ENCODE measurements at regions not wholly inside any gene's neighbourhood (a gene's known extent, or its start where the extent isn't known, plus 50 kb on each side); places are given as distances from the start of the nearest gene placed in this dataset.

DNA sequence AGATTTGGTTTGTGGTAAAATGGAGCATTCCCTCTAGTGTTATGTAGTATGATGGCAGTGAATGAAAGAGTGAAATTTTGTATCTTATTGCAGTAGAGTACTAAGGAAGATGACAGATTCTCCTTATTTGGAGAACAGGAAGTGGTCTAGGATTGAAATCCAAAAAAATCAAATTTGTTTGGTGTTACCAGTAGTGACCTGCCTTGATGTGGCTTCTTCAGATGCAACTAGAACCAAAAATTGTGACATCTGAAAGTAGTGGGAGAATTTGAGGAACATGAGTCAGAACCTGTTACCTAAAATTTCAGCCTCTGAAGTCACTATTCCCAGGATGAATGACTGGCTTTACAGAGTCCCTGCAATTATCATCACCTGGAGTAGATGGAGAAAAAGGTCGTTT, 165.9 kb downstream of the KLF5 start:
- no peak for DNase-seq

DNA sequence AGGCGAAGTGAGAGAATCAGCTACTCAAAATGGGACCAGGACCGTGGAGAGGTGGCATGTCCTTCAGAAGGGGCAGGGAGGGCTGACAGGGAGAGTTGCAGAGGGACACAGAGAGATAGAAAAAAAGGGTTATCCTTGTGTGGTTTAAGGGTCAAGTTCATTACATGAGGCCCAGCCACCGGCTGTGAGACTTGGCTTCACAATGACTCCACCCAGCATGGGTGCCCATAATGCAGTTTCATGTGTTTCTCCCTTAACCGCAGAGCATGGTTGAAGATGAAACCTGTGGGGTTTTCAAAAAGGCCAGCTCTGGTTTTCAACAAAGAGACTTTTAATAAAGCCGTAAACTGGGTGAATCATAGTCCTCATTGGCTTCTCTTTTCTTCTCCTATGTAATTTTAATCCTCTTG, 164.6 kb downstream of the KLF5 start:
- no peak for DNase-seq

DNA sequence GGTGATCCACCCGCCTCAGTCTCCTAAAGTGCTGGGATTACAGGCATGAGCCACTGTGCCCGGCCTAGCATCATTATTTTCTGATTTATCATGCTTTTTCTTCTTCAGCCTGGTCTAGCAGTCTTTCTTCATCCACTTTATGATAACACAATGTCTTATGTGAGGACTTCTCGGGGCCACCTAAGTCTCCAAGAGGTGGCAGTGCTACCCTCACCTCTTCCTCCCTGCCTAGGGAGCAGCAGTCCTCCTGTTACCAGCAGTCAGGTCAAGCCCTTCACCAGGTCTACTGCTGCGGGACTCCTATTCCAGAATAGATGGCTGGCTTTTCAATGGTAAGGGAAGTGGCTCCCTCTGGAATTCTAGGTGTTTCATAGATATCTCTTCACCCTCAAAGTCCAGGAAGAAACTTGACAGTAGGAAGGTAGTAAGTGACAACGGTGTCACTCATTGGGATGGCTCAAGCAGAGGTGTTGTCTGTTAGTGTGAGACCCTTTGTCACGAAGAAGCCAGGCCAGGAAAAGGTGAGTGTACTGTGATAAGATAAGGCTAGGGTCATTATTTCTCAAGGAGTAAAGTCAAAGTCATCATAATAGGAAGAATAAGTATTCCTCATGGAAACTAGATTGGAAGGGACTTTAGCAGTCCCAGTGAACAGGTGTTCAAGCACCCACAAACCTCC, 164.0 kb downstream of the KLF5 start:
- no peak for DNase-seq

DNA sequence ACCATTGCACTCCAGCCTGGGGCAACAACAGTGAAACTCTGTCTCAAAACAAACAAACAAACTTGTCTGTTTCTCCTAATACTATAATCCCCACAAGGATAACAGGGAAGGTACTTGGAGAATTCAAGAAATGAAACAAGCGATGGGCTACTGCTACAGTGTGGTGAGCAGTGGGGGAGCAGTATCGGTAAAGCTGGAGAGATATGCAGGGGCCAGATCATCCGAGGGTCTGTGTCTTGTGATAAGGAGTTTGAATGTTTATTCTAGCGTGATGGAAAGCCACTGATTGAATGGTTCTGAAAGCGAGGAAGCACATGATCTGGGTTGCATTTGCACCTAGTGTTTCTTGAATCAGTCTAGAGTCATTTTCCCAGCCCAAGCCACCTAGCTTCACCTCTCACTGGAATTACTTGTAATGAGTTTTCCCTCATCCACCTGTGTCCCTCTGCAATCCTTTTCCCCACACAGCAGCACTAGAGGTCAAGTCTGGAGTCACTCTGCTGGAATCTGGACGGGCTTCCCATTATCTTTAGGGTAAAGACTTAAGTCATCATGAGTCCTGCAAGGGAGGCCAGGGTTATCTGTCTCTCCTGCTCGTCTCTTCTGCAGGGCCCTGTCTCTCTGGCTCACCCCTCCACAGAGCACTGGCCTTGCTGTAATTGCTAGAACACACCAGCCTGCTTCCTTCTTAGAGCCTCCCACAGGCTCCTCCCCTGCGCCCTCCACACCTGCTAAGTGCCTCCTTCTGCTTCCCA, 162.3 kb downstream of the KLF5 start:
- no peak for DNase-seq

DNA sequence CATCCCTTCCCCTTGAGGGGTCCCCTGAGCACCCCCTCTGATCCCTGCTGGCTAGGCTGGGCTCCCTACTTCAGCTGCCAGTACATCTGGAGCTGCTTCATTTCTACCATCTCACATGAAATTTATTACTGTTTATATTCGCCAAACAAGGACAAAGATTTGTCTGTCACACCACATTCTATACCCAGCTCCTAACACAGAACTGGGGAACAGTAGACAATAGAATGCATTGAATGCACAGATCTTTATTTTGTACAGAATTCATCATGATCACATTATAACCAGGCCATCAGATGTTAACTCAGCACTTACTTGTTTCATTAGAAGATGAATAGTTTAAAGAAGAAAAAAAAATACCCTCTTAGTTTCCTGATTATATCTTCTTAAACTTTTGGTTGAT, 159.4 kb downstream of the KLF5 start:
- no peak for DNase-seq

DNA sequence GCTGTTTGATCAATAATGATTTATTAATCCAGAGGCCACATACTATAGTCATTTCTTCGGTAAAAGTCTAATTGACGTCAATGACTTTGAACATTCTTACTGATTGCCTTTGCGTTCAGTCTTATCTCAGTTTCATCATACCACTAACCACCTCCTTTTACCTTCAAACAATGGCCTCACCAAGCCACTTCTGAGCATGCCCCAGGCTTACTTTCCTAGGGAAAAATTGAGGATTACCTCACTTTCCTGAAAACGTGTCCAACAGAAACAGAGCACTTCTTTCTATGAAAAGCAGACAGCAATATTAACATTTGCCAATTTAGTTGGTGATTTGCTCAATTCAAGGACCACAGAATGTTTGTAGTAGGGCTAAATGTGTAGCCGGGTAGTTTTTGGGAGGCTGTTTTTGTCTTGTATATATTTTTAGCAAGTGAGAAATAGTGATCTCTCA, 157.6 kb downstream of the KLF5 start:
- no peak for DNase-seq

DNA sequence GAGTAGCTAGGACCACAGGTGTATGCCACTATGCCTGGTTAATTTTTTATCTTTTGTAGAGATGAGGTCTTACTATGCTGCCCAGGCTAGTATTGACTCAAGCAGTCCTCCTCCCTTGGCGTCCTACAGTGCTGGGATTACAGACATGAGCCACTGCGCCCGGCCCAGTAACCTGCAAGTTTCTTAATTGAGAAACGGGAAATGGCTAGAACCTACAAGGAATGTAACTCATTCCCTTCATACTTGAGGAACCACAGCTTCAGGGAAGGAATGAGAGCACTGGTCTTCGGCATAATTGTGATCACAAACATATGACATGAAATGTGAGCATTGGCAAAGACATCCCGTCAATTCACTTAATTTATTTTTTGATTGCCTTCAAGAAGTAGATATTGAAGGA, 157.0 kb downstream of the KLF5 start:
- no peak for DNase-seq

DNA sequence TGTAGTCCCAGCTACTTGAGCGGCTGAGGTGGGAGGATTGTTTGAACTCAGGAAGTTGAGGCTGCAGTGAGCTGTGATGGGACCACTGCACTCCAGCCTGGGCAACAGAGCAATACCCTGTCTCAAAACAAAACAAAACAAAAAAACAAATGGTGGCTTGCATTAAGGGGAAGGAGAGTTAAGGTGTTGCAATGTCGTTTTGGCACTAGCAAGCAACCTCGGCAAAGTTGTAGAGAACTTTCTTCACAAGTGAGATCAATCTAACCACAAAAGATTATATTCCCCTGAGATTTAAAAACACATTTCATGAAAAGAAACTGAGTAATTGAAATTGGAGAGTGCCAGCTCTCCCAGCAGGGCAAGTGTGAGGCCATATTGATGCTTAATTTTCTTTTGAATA, 153.7 kb downstream of the KLF5 start:
- no peak for DNase-seq

DNA sequence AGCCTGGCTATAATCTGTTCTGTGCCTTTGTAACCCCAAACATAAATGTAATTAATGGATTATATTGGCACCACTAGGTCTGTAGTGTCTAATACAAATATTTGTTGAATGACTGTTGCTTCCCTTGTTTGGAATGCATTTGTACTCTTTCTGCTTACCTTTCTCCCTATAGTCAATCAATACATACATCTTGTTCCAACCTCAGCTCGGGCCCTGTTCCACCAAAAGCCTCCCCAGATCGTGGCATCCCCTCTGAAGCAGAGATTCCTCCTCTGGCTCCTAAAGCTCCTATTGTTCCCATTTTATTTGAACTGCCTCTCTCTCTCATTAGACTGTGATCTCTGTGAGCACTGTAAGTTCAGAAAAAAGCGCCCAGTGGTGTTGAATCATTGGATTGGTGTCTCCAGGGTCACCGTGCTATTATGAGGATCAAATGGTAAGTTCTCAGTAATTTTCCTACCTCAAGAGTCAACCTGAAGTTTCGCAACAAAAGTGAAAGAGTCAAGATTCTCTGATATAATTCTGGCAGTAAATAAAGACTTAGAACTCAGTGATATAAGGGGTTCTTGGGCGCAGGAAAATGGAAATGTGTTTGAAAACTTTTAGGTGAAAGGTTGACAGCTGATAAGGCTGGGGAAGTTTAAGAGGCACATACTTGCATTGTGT, 151.5 kb downstream of the KLF5 start:
- DNase-seq, result no peak

DNA sequence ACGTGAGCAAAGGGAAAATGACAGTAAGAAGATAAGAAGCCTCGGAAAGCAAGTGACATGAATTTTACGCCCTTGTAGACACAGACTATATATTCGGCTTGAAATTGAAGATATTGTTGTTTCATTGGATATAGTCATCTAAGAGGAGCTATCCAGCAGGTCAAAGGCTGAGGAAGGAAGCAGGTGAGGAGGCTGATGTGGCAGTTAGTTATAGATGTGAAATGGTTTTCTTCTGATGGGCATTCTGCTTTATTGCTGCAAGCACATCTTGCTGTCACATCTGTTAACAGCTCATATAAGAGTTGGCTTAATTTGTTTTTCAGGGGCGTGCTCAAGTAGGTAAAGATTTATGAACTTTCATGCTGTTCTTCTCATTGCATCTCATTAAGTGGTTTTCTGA, 146.1 kb downstream of the KLF5 start:
- no peak for DNase-seq

DNA sequence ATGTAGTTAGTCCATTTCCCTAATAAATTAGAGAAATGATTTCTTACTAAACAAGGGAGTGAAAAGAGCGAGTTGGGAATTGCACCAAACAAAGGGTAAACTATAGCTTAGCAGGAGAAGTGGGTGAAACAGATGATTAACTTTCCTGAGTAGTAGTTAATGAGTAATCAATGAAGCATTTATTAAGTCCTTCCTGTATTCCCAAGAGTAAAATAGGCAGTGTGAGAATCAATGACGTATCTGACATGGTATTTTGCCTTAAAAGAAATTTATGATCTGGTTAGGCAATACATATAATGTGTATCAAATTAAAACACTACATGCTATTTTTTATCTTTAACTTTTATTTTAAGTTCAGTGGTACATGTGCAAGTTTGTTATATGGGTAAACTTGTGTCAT, 142.8 kb downstream of the KLF5 start:
- DNase-seq, result no peak

DNA sequence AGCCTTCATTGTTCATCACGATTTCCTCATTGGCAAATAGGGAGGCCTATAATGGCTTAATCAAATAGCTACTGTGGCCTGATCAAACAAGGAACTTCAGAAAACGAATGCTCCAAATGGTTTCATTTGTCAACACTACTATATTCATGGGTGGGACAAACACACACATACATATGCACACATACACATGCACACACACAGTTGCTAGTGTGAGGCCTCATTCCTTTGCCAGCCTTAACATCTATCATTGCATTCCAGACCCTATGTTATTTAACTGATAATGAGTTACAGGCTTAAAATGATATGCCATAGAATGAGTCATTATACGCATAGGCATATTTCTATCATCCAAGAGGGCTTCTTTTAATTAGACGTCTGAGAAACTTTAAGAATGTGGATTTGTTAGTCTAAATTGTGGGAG, 140.2 kb downstream of the KLF5 start:
- DNase-seq, result peak in 1 of 2 experiments; percentile 7

DNA sequence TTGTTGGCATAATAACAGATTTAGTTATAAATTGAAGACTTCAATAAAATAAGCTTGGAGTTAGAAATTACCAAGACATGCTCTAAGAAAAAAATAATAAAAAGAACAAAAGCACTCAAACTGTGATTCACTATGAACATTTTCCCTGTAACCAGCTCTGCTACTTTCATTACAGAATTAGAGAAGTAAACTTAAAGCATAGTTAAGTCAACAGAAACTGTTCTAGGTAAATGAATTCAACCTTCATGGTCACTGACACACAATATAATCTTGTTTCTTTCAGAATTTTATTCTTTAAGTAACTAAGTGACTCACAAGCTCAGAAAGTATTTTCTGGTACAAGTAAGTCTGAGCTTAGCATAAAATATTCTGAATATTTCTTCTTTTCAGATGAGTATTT, 136.3 kb downstream of the KLF5 start:
- DNase-seq, result peak in 1 of 2 experiments; percentile 12

DNA sequence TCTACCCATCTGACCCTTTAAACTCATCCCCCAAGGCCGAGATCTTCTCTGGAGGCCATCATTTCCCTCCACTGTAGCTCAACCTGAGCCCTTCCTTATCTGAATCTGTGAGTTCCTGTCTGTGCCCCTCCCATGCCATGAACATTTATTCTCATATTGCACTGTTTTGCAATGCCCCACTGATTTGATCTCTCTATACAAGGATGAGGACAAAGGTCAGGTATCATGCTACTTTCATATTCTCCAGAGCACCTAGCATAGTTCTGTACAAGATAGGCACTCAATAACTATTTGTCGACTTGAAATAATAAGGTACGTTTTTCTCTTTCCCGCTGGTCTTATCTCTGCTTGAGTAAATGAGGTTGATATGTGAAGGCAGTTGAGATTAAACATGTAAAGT, 135.5 kb downstream of the KLF5 start:
- DNase-seq, result peak; percentile 62 to 64

DNA sequence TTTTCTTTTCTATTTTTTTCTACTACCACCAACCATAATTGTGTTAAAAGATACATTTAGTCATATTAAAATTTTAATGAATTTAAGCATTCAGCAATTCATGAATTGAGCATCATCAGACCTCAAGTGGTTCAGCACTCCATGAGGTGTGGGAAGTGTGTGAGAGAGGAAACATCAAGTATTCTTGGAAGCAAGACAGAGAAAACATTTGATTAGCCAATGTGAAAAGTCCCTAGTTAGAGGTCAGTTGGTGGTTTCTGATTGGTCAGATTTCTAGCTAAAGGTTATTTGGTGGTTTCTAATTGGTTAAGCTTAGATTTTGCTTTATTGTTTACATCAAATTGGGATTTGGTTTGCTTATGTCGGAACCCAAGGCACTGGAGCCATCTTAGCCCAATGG, 134.7 kb downstream of the KLF5 start:
- no peak for DNase-seq

DNA sequence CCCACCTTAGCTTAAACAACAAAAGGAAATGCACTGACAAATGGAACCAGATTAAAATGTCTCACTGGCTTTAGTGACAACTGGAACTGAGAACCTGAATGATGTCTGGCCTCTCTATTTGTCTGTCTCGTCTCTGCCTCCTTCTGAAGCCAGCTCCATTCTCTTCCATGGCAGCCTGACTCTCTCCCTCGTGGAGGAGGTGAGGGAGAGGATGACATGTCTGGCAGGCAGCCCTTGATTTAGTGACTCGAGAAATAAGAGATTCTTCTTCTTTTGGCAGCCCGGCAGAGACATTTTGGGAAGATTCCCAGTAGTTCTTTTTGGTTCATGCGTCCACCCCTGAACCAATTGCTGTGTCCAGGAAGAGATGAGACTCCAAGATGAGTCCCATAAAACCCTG, 131.7 kb downstream of the KLF5 start:
- DNase-seq, result no peak

DNA sequence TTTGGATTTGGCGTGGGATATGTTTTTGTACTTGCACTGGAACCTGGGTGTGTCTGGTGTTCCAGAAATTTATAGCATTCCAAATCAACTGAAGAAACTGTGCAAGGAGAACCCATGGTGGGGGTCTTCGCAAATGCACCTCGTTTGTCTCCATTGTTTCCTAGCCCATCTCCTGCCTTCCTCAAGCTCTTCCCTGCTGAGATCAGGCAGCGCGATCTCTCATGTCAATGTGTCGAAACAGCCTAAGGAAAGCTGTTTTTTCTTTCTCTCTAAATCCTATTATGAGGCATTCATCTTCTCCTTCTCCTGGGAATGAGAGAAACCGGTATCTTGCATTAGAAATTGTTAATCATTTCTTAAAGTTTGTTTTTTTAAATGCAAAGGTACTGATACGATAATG, 131.0 kb downstream of the KLF5 start:
- DNase-seq, result no peak

DNA sequence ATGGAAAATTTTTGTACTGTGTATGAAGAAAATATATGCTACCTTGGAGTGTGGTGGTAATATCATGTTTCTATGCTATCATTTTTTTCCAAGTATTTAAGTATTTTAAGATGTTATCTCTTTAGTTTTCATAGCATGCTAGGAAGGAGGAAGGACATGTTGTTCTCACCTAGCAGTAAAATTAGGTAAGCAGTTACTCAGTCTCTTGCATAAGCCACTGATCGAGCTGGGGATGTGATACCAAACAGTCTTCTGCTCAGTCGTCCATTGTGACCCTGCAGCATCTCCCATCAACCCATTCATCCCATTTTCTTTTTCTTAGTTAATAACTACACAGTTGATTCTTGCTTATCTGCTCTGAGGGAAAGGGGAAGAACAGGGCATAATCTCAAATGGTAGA, 130.6 kb downstream of the KLF5 start:
- no peak for DNase-seq

DNA sequence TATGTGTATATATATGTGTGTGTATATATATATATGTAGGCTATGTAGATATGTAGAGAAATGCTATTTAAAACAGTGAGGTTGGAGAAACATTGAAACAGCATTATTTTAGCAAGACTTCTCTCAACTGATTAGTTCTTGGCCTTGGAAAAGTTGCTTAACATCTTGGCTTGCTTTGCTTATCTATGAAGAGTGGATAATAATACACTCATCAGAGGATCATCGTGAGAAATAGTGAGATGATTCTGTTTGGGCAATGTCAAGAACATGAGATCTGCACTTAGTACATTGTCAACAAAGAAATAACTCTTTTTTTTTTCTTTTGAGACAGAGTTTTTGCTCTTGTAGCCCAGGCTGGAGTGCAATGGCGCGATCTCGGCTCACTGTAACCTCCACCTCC, 128.3 kb downstream of the KLF5 start:
- no peak for DNase-seq

DNA sequence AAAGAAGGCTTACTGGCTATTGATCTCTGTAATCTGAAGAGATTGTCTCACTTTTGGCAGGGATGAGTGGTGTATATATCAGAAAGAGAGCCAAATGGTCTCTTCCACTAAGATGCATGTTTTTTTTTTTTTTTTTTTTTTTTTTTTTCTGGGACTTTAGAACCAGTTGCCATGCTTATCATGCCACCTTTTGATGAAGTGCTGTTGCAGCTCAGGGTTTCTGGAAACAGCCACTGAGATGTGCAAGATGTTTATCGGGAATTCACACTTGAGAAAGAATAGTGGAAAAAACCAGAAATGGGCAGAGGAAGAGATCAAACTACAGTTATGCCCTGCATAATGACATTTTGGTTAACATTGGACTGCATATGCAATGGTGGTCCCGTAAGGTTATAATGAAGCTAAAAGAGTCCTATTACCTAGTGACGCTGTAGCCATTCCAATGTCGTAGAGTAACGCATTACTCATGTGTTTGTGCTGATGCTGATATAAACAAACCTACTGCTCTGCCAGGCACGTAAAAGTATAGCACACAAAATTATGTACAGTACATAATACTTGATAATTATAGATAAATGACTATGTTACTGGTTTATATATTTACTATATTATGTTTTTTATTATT, 121.0 kb downstream of the KLF5 start:
- no peak for DNase-seq

DNA sequence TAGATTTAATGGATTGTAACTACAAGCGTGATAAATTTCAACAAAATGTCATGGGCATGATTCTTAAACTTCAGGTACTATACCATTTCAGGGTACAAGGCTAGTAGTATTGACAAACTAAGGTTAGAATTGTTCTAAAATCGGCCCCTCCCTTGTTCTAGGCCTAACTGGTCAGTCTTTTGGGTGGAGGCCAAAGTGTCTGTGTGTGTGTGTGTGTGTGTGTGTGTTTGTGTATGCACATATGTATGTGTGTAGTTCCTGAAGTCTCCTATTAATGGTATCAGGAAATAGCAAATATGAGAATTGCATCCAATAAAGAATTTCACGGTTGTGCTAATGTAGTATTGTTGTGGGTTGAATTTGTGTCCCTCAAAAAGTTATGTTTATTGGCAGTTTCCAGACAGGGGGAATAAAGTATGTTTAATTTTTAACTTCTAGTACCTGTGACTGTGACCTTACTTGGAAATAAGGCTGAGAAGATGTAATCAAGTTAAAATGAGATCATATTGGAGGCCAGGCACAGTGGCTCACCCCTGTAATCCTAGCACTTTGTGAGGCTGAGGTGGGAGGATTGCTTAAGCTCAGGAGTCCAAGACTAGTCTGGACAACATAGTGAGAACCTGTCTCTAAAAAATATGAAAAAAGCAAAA, 119.2 kb downstream of the KLF5 start:
- DNase-seq, result no peak

DNA sequence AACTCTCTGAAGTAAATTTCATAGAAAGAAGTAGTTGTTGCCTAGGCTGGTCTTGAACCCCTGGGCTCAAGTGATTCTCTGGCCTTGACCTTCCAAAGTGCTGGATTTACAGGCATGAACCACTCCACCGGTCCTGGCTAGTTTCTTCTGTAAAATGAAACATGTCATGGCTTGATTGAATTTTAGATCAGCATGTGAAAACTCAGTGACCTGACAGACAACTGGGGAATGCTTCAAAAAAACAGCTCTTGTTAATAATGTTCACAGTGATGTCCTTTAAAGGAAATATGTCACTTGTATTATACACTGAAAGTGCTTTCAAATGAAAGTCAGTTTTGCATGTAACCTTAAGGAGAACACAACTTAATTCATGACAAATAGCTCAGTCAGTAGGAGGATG, 118.2 kb downstream of the KLF5 start:
- DNase-seq, result no peak

DNA sequence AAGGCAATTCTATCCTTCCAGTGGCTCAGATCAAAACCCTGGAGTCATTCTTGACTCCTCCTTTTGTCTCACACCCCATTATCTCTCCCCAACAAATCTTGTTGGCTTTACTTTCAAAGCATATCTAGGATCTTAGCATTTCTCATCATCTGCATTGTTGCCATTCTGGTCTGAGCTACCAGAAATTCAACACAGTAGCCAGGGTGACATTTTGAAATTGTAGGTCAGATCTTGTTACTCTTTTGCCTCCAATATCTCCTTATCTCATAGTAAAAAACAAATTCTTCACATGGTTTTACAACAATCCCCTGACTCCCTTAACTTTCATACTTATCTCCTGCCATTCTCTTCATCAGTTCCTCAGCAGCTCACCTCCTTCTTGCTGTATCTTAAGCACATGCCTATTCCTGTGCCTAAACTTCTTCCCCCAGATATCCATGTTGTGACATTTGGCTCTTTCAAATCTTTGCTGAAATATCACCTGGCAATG, 115.8 kb downstream of the KLF5 start:
- no peak for DNase-seq
